BE2C (cell line): ENCODE measurements at regions not wholly inside any gene's neighbourhood (a gene's known extent, or its start where the extent isn't known, plus 50 kb on each side); places are given as distances from the start of the nearest gene placed in this dataset.
A peak's percentile ranks its signal among the peaks of the same experiment; 100 is the strongest.

ENCODE experiments used
- DNase-seq: peaks from one replicate; pipeline ENCODE4 v3.0.0-alpha.2; 2020
- H3K27me3 ChIP-seq: fragments of 250-450 bp; sonication (Bioruptor Pico); 2 replicates; pipeline ENCODE4 v1.5.1; 2020; ENCODE audit warnings: mild to moderate bottlenecking
- H3K36me3 ChIP-seq: fragments of 250-450 bp; sonication (Bioruptor Pico); 2 replicates; pipeline ENCODE4 v1.5.1; 2020; ENCODE audit warnings: mild to moderate bottlenecking
- H3K4me1 ChIP-seq: fragments of 250-450 bp; sonication (Bioruptor Pico); 2 replicates; pipeline ENCODE4 v1.5.1; 2020
- H3K4me3 ChIP-seq: 2 replicates; pipeline ENCODE4 v1.5.1; 2011; ENCODE audit warnings: low read depth, low read length
- H3K9me3 ChIP-seq: fragments of 250-450 bp; sonication (Bioruptor Pico); 2 replicates; pipeline ENCODE4 v1.5.1; 2020
- CTCF ChIP-seq: IDR thresholded peaks from 2 replicates; pipeline ENCODE4 v1.5.1; 2012; ENCODE audit warnings: mild to moderate bottlenecking, low read depth, low read length

GRCh38 chr16:85396879-85397871 is 215.9 kb upstream of the GSE1 start:
- 0 out of 2 replicates have a peak, but pooled peaks cover 5% of the 10 kb centered on the region for H3K9me3 ChIP-seq
- H3K4me1 ChIP-seq: peaks cover 37% of the 10 kb centered on the region
- peak; percentile 82 for DNase-seq
- TF ChIP-seq CTCF: peak; percentile 31; the same call in 1 of the 2 replicates
- H3K4me3 ChIP-seq: no peak overlapping the region
- H3K27me3 ChIP-seq: no peaks in the 10 kb centered on the region
- no peaks in the 10 kb centered on the region for H3K36me3 ChIP-seq

- peaks cover 40% of the 10 kb centered on the region for H3K4me1 ChIP-seq
- no peaks in the 10 kb centered on the region for H3K36me3 ChIP-seq
- no peaks in the 10 kb centered on the region for H3K27me3 ChIP-seq
- TF ChIP-seq CTCF: no peak
- DNase-seq: no peak
- H3K4me3 ChIP-seq: no peak overlapping the region
- H3K9me3 ChIP-seq: 0 out of 2 replicates have a peak, but pooled peaks cover 5% of the 10 kb centered on the region
Measured at GRCh38 chr16:85398050-85398451, 215.1 kb upstream of the GSE1 start.

GRCh38 chr16:85398688-85399582 is 214.2 kb upstream of the GSE1 start:
- no peaks in the 10 kb centered on the region for H3K36me3 ChIP-seq
- H3K9me3 ChIP-seq: 0 out of 2 replicates have a peak, but pooled peaks cover 5% of the 10 kb centered on the region
- peaks cover 37% of the 10 kb centered on the region for H3K4me1 ChIP-seq
- no peak overlapping the region for H3K4me3 ChIP-seq
- H3K27me3 ChIP-seq: no peaks in the 10 kb centered on the region
- TF ChIP-seq CTCF: no peak
- DNase-seq: no peak

- DNase-seq: peak; percentile 24
- Histone ChIP-seq H3K4me1 (peaks cover 31% of the 10 kb centered on the region), H3K36me3 (no peaks in the 10 kb centered on the region), H3K27me3 (no peaks in the 10 kb centered on the region), H3K4me3 (no peak overlapping the region), H3K9me3 (0 out of 2 replicates have a peak, but pooled peaks cover 5% of the 10 kb centered on the region)
- TF ChIP-seq CTCF: no peak
Measured at GRCh38 chr16:85399583-85400284, 213.4 kb upstream of the GSE1 start.

GRCh38 chr16:85400305-85401205 is 212.6 kb upstream of the GSE1 start:
- no peak for TF ChIP-seq CTCF
- no peaks in the 10 kb centered on the region for H3K27me3 ChIP-seq
- H3K9me3 ChIP-seq: 0 out of 2 replicates have a peak, but pooled peaks cover 5% of the 10 kb centered on the region
- no peak overlapping the region for H3K4me3 ChIP-seq
- peaks cover 25% of the 10 kb centered on the region for H3K4me1 ChIP-seq
- DNase-seq: no peak
- no peaks in the 10 kb centered on the region for H3K36me3 ChIP-seq
